ENCODE measurements at regions not wholly inside any gene's neighbourhood (a gene's known extent, or its start where the extent isn't known, plus 50 kb on each side); places are given as distances from the start of the nearest gene placed in this dataset.

DNA sequence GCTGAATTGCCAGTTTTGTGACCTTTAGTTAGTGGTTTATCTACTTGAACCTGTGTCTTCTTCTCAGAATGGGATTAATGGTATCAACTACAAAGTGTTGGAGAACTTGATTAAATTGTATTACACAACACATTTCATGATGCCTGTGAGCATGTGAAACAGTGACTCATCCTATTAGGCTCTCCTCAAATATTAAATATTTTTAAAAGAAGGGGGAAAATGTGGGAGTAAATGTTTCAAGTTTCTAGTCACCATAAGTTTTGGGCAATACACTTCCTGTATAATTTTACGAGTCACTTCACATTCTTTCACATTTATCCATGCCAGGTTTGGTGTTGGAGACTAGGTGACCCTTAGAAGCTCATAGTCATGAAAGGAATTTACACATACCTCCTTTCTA, 147.0 kb downstream of the HS3ST1 start:
- H3K4me1 ChIP-seq (ENCODE audit: control insufficient read depth in 1 of 2, insufficient read depth in 2 of 2, low read length in 2 of 2): no peaks in the 10 kb centered on the region; a peak in 1 of 4 replicates
- no peak overlapping the region for H3K4me3 ChIP-seq (replicated peaks in 1 of 2; ENCODE audit: low read depth in 1 of 2, low read length in 2 of 2)
- DNase-seq (ENCODE audit: low read depth, low spot score) (no peak), ATAC-seq (no peak)
- no peaks in the 10 kb centered on the region for H3K9me3 ChIP-seq (ENCODE audit: control insufficient read depth in 1 of 2, insufficient read depth in 1 of 2, low read depth in 1 of 2, low read length in 2 of 2)
- no peak overlapping the region for H3K4me2 ChIP-seq (ENCODE audit: low read length)
- ChIA-PET POLR2A (no interaction called here), RAD21 (ENCODE audit: low non-redundant PET in 1 of 2, low total read pairs in 2 of 2, uncharacterized antibody in 2 of 2, unreplicated experiment in 2 of 2) (no interaction called here), CTCF (no interaction called here)
- no peaks in the 10 kb centered on the region for H3K27me3 ChIP-seq (ENCODE audit: insufficient read depth, low read length)
- H4K20me1 ChIP-seq (ENCODE audit: insufficient read depth): no peaks in the 10 kb centered on the region
- H3K79me2 ChIP-seq (ENCODE audit: insufficient read depth, low read length): no peaks in the 10 kb centered on the region
- no TSS peak for BruUV-seq (replicated peaks)
- H3K36me3 ChIP-seq (ENCODE audit: control insufficient read depth in 1 of 2, insufficient read depth in 2 of 2, low read length in 2 of 2): no peaks in the 10 kb centered on the region
- H3K27ac ChIP-seq (ENCODE audit: low read depth, low read length): no peak overlapping the region
- H3K9me2 ChIP-seq (ENCODE audit: insufficient read depth): no peaks in the 10 kb centered on the region
- H2AFZ ChIP-seq (ENCODE audit: low read depth, low read length, poor library complexity, severe bottlenecking): no peak overlapping the region
- TF ChIP-seq EGR1 (IDR thresholded peaks at IDR 0.05; ENCODE audit: low read depth) (no peak), EZH2phosphoT487 (IDR thresholded peaks at IDR 0.05; ENCODE audit: borderline replicate concordance) (no peak), TCF7L2 (IDR thresholded peaks at IDR 0.05; ENCODE audit: borderline replicate concordance, extremely low read depth, insufficient read depth, insufficient read length) (no peak), ZFX (IDR thresholded peaks at IDR 0.05) (no peak), JUND (IDR thresholded peaks at IDR 0.05) (no peak), ZNF274 (IDR thresholded peaks at IDR 0.05; ENCODE audit: low read depth, low read length) (no peak), RAD21 (IDR thresholded peaks at IDR 0.05; ENCODE audit: low read depth) (no peak), ELF1 (IDR thresholded peaks at IDR 0.05; ENCODE audit: borderline replicate concordance, low read depth) (no peak)
- TF ChIP-seq, protein P1, sequence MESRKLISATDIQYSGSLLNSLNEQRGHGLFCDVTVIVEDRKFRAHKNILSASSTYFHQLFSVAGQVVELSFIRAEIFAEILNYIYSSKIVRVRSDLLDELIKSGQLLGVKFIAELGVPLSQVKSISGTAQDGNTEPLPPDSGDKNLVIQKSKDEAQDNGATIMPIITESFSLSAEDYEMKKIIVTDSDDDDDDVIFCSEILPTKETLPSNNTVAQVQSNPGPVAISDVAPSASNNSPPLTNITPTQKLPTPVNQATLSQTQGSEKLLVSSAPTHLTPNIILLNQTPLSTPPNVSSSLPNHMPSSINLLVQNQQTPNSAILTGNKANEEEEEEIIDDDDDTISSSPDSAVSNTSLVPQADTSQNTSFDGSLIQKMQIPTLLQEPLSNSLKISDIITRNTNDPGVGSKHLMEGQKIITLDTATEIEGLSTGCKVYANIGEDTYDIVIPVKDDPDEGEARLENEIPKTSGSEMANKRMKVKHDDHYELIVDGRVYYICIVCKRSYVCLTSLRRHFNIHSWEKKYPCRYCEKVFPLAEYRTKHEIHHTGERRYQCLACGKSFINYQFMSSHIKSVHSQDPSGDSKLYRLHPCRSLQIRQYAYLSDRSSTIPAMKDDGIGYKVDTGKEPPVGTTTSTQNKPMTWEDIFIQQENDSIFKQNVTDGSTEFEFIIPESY (IDR thresholded peaks at IDR 0.05; ENCODE audit: extremely low read depth, insufficient replicate concordance, low read length): no peak
- TF ChIP-seq, protein P2, sequence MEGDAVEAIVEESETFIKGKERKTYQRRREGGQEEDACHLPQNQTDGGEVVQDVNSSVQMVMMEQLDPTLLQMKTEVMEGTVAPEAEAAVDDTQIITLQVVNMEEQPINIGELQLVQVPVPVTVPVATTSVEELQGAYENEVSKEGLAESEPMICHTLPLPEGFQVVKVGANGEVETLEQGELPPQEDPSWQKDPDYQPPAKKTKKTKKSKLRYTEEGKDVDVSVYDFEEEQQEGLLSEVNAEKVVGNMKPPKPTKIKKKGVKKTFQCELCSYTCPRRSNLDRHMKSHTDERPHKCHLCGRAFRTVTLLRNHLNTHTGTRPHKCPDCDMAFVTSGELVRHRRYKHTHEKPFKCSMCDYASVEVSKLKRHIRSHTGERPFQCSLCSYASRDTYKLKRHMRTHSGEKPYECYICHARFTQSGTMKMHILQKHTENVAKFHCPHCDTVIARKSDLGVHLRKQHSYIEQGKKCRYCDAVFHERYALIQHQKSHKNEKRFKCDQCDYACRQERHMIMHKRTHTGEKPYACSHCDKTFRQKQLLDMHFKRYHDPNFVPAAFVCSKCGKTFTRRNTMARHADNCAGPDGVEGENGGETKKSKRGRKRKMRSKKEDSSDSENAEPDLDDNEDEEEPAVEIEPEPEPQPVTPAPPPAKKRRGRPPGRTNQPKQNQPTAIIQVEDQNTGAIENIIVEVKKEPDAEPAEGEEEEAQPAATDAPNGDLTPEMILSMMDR (IDR thresholded peaks at IDR 0.05 in 2 of 3, conservative IDR thresholded peaks at IDR 0.05 in 1 of 3; ENCODE audit: borderline replicate concordance in 1 of 3, insufficient read depth in 1 of 3, low read depth in 2 of 3, low read length in 2 of 3): no peak
- intact Hi-C loops (cut with micrococcal nuclease): no loop called here
- H3K9ac ChIP-seq (ENCODE audit: low read length): no peak overlapping the region
